Stimulated activated CD4-positive, alpha-beta T cell treated with anti-CD3 and anti-CD28 coated beads, Interleukin-2, amount 100 ng/mL, for 4 hours (primary cell): ENCODE measurements at regions not wholly inside any gene's neighbourhood (a gene's known extent, or its start where the extent isn't known, plus 50 kb on each side); places are given as distances from the start of the nearest gene placed in this dataset.

Experiments
- DNase-seq: peaks from one replicate; pipeline ENCODE4 v3.0.0-alpha.2; 2020; ENCODE audit warnings: low read depth

- DNase-seq = peak; percentile 33
Observed at GRCh38 chr4:23333946-23334878, 555.6 kb downstream of the PPARGC1A start.

GRCh38 chr4:23333556-23333945 is 556.3 kb downstream of the PPARGC1A start:
- peak; percentile 3 for DNase-seq

- DNase-seq = no peak
Observed at GRCh38 chr4:23332313-23332712, 557.5 kb downstream of the PPARGC1A start.

- DNase-seq = no peak
Observed at GRCh38 chr4:23327120-23327519, 562.7 kb downstream of the PPARGC1A start.

GRCh38 chr4:23324021-23324690 is 565.7 kb downstream of the PPARGC1A start:
- no peak for DNase-seq

- DNase-seq = no peak
Observed at GRCh38 chr4:23323436-23323835, 566.4 kb downstream of the PPARGC1A start.

- DNase-seq = no peak
Observed at GRCh38 chr4:23322732-23323131, 567.1 kb downstream of the PPARGC1A start.

- DNase-seq = no peak
Observed at GRCh38 chr4:23320931-23321587, 568.8 kb downstream of the PPARGC1A start.

GRCh38 chr4:23312686-23313085 is 577.2 kb downstream of the PPARGC1A start:
- no peak for DNase-seq

- DNase-seq = no peak
Observed at GRCh38 chr4:23311983-23312382, 577.9 kb downstream of the PPARGC1A start.

- no peak for DNase-seq
Observed at GRCh38 chr4:23305026-23305425, 584.8 kb downstream of the PPARGC1A start.

GRCh38 chr4:23298371-23298770 is 591.5 kb downstream of the PPARGC1A start:
- DNase-seq = no peak

- DNase-seq = no peak
Observed at GRCh38 chr4:23297327-23297726, 592.5 kb downstream of the PPARGC1A start.

- no peak for DNase-seq
Observed at GRCh38 chr4:23291139-23291538, 598.4 kb downstream of the GBA3 start.

GRCh38 chr4:23290656-23291055 is 597.9 kb downstream of the GBA3 start:
- DNase-seq = no peak

GRCh38 chr4:23279377-23279986 is 586.7 kb downstream of the GBA3 start:
- DNase-seq = no peak

- DNase-seq = no peak
Observed at GRCh38 chr4:23278845-23279244, 586.1 kb downstream of the GBA3 start.

GRCh38 chr4:23276076-23276475 is 583.3 kb downstream of the GBA3 start:
- no peak for DNase-seq

- no peak for DNase-seq
Observed at GRCh38 chr4:23269566-23269965, 576.8 kb downstream of the GBA3 start.

GRCh38 chr4:23268072-23268771 is 575.5 kb downstream of the GBA3 start:
- no peak for DNase-seq

- DNase-seq = no peak
Observed at GRCh38 chr4:23266401-23266800, 573.7 kb downstream of the GBA3 start.

- no peak for DNase-seq
Observed at GRCh38 chr4:23260511-23260910, 567.8 kb downstream of the GBA3 start.
